ENCODE measurements at regions not wholly inside any gene's neighbourhood (a gene's known extent, or its start where the extent isn't known, plus 50 kb on each side); places are given as distances from the start of the nearest gene placed in this dataset.

- no peak for TF ChIP-seq CTCF (conservative IDR thresholded peaks at IDR 0.05; ENCODE audit: low read length)
- no peak for TF ChIP-seq EZH2phosphoT487 (IDR thresholded peaks at IDR 0.05; ENCODE audit: borderline replicate concordance)
Observed at GRCh38 chr6:77010931-77011542, 452.3 kb downstream of the HTR1B start.
